Epithelial cell of proximal tubule (primary cell): ENCODE measurements at regions not wholly inside any gene's neighbourhood (a gene's known extent, or its start where the extent isn't known, plus 50 kb on each side); places are given as distances from the start of the nearest gene placed in this dataset.
"Not testable (repeated sequence)": the region's sequence is repeated elsewhere in the genome, so short reads cannot be mapped to it uniquely, and the experiment has no call there.

Experiments used
- DNase-seq: peaks from one replicate; pipeline ENCODE4 v3.0.0-alpha.2; 2011; ENCODE audit warnings: low read depth
- H3K4me3 ChIP-seq: 2 replicates; pipeline ENCODE4 v1.5.1; 2011; ENCODE audit warnings: low read depth, mild to moderate bottlenecking, low read length
- CTCF ChIP-seq: conservative IDR thresholded peaks from 2 replicates; pipeline ENCODE4 v1.5.1; 2012; ENCODE audit warnings: low read depth, mild to moderate bottlenecking, low read length

- no peak overlapping the region for H3K4me3 ChIP-seq
- DNase-seq, result no peak
- no peak for TF ChIP-seq CTCF
Measured at GRCh38 chr20:59485576-59486454, 118.5 kb upstream of the PHACTR3 start.

GRCh38 chr20:59488459-59488858 lies 115.9 kb upstream of the PHACTR3 start:
- not testable (repeated sequence) for DNase-seq, H3K4me3 ChIP-seq

- not testable (repeated sequence) for H3K4me3 ChIP-seq, DNase-seq
Measured at GRCh38 chr20:59490196-59491004, 113.9 kb upstream of the PHACTR3 start.

- no peak for DNase-seq
- no peak overlapping the region for H3K4me3 ChIP-seq
- no peak for TF ChIP-seq CTCF
Measured at GRCh38 chr20:59491884-59492283, 112.5 kb upstream of the PHACTR3 start.

GRCh38 chr20:59493926-59494325 lies 110.4 kb upstream of the PHACTR3 start:
- DNase-seq, result no peak
- TF ChIP-seq CTCF, result no peak

GRCh38 chr20:59495166-59495565 lies 109.2 kb upstream of the PHACTR3 start:
- DNase-seq, result no peak
- H3K4me3 ChIP-seq, result no peak overlapping the region
- TF ChIP-seq CTCF, result no peak

More at GRCh38 chr20:59493926-59494325, 110.4 kb upstream of the PHACTR3 start:
- no peak overlapping the region for H3K4me3 ChIP-seq

- H3K4me3 ChIP-seq, result no peak overlapping the region
- DNase-seq, result no peak
- TF ChIP-seq CTCF, result peak; percentile 78
Measured at GRCh38 chr20:59495894-59496510, 108.3 kb upstream of the PHACTR3 start.
